Activated naive CD4-positive, alpha-beta T cell treated with anti-CD3 and anti-CD28 coated beads for 36 hours (primary cell): ENCODE measurements at regions not wholly inside any gene's neighbourhood (a gene's known extent, or its start where the extent isn't known, plus 50 kb on each side); places are given as distances from the start of the nearest gene placed in this dataset.
"Not testable (repeated sequence)": the region's sequence is repeated elsewhere in the genome, so short reads cannot be mapped to it uniquely, and the experiment has no call there.

Source experiments
- CTCF ChIA-PET: fragments of 350-600 bp; sonication (Branson Sonifier 250); formaldehyde crosslinking; loops from one replicate; lab custom pipeline; 2021; ENCODE audit warnings: antibody characterized with exemption; lab: Charles Lee
- DNase-seq: peaks from one replicate; pipeline ENCODE4 v3.0.0-alpha.2; 2020
- H3K27ac Mint-ChIP-seq: one replicate; pipeline ENCODE4 v1.8.0; 2021; ENCODE audit warnings: mild to moderate bottlenecking, mixed read lengths
- H3K27me3 Mint-ChIP-seq: one replicate; pipeline ENCODE4 v1.8.0; 2021; ENCODE audit warnings: low read depth, mixed read lengths
- H3K36me3 Mint-ChIP-seq: one replicate; pipeline ENCODE4 v1.8.0; 2021; ENCODE audit warnings: low read depth, mixed read lengths
- H3K4me1 Mint-ChIP-seq: one replicate; pipeline ENCODE4 v1.8.0; 2021; ENCODE audit warnings: low read depth, mixed read lengths
- H3K4me3 Mint-ChIP-seq: one replicate; pipeline ENCODE4 v1.8.0; 2021; ENCODE audit warnings: mild to moderate bottlenecking, moderate library complexity, mixed read lengths
- H3K9me3 Mint-ChIP-seq: one replicate; pipeline ENCODE4 v1.8.0; 2021; ENCODE audit warnings: mixed read lengths
- intact Hi-C: fragments of 100-400 bp; cut with micrococcal nuclease; formaldehyde crosslinking; loops from one replicate; pipeline ENCODE4 v1.15.1; 2023

DNA sequence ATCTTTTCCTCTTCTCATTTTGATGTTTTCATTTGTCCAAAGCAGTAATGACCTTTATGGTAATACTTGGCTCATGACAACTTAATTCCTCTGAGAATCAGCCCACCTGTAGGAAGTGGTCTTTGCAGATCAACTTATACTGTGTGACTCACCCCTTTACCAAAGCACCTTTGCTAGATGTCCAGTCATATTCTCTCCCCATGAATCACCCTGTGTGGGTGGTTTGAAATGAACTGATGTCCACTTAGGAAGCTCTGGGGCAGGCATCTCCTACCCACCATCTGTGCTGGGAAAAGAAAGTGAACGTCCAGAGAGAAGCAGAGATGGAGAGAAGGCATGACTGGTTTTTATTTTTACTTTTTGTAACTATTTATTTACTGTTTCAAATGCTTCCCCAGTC, 410.3 kb downstream of the KIF20B start:
- no peaks in the 10 kb centered on the region for H3K27me3 Mint-ChIP-seq

DNA sequence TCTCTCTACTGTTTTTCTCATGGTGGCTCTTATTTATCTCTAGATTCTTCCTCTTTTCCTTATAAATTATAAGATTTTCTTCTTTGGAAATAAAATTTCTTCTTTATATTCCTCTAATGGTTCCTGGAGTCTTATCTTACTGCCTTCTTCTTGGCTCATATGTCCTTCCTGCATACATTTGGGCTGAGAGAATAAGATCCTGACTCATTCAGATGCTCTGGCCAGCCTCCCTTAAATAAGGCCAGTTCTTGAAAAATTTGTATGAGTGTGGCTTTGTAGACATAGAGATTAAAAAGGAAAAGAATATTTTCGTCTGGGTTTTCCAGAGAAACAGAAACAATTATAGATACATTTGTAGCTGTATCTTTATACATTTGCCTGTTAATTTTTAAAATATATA, 411.3 kb downstream of the KIF20B start:
- Mint-ChIP-seq H3K4me3 (no peak overlapping the region), H3K9me3 (peaks cover 1% of the 10 kb centered on the region), H3K27me3 (no peaks in the 10 kb centered on the region), H3K4me1 (no peaks in the 10 kb centered on the region), H3K36me3 (no peaks in the 10 kb centered on the region), H3K27ac (no peak overlapping the region)
- CTCF ChIA-PET, result no interaction called here
- intact Hi-C loops, result no loop called here
- no peak for DNase-seq

More for the DNA sequence above, 410.3 kb downstream of the KIF20B start:
- Mint-ChIP-seq H3K36me3 (no peaks in the 10 kb centered on the region), H3K27ac (no peak overlapping the region), H3K4me1 (no peaks in the 10 kb centered on the region), H3K9me3 (peaks cover 1% of the 10 kb centered on the region), H3K4me3 (no peak overlapping the region)
- DNase-seq, result no peak
- CTCF ChIA-PET, result no interaction called here
- intact Hi-C loops, result no loop called here

DNA sequence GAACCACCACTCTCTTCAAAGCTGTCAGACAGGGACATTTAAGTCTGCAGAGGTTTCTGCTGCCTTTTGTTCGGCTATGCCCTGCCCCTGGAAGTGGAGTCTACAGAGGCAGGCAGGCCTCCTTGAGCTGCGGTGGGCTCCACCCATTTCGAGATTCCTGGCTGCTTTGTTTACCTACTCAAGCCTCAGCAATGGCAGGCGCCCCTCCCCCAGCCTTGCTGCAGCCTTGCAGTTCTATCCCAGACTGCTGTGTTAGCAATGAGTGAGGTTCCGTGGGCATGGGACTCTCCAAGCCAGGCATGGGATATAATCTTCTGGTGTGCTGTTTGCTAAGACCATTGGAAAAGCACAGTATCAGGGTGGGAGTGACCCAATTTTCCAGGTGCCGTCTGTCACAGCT, 417.2 kb downstream of the KIF20B start:
- H3K4me3 Mint-ChIP-seq, DNase-seq, H3K27ac Mint-ChIP-seq, H3K27me3 Mint-ChIP-seq, H3K4me1 Mint-ChIP-seq, H3K9me3 Mint-ChIP-seq, H3K36me3 Mint-ChIP-seq, CTCF ChIA-PET, intact Hi-C loops: not testable (repeated sequence)

DNA sequence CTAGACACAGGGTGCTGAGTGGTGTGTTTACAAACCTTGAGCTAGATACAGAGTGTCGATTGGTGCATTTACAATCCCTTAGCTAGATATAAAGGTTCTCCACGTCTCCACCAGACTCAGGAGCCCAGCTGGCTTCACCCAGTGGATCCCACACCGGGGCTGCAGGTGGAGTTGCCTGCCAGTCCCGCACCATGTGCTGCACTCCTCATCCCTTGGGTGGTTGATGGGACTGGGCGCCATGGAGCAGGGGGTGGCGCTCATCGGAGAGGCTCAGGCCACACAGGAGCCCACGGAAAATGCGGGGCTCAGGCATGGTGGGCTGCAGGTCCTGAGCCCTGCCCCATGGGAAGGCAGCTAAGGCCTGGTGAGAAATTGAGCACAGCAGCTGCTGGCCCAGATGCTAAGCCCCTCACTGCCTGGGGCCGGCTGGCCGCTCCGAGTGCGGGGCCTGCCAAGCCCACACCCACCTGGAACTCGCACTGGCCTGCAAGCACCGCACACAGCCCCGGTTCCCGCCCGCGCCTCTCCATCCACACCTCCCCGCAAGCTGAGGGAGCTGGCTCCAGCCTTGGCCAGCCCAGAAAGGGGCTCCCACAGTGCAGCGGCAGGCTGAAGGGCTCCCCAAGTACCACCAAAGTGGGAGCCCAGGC, 418.4 kb downstream of the KIF20B start:
- H3K36me3 Mint-ChIP-seq, CTCF ChIA-PET, H3K4me1 Mint-ChIP-seq, DNase-seq, intact Hi-C loops, H3K4me3 Mint-ChIP-seq, H3K27ac Mint-ChIP-seq, H3K27me3 Mint-ChIP-seq, H3K9me3 Mint-ChIP-seq: not testable (repeated sequence)

DNA sequence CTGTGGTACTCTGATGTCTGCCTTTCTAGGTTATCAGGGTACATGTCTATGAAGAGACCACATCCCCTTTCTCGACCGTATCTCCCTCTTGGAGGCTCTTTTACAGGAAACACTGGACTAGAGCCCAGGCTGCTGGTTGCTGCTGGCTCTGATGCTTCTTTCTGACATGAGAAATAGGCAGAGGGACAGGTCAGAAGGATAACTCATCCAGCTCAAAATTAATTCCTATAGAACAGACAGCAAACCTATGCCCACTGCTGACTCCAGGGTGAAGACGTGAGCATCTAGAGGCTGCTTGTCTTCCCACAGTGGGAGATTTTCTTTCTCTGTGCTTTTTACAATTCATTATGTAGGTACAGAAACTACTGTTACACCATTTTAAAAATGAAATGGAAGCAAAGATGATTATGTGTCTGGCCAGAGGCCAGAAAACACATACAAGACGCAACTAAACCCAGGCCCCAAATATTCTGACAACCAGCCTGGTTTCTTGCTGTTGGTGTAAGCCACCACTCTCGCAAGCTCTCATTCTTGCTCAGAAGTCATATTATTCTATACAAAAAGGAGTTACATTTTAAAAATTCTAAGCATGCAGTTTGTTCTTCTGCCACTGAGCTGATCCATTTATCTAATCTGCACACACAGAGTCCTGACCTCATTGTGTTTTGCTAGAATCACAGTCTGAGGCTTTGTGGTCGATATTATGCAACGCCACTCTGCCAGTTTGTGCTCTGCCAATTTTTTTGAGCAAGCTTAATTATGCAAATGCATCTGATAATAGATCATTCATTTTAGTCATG, 424.3 kb downstream of the KIF20B start:
- H3K4me1 Mint-ChIP-seq, result no peaks in the 10 kb centered on the region
- H3K27ac Mint-ChIP-seq, result no peak overlapping the region
- H3K27me3 Mint-ChIP-seq, result no peaks in the 10 kb centered on the region
- CTCF ChIA-PET, result no interaction called here
- no peak for DNase-seq
- H3K9me3 Mint-ChIP-seq, result no peaks in the 10 kb centered on the region
- intact Hi-C loops, result no loop called here
- no peak overlapping the region for H3K4me3 Mint-ChIP-seq
- no peaks in the 10 kb centered on the region for H3K36me3 Mint-ChIP-seq

DNA sequence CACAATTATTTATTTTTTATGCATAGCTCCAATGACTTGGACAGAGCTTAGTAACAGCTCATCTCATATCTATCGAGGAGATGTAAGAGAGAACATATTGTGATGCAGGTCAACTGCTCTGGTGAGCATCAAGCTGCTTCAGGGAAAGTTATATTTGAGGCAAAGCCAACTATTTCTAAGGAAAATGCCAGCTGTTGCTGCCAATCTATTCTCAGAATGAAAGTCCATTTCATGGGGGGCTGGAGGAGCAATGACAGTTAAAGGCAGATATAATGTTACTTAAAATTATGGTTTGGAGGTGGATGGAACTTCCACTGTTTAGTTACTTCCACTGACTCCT, 424.8 kb downstream of the KIF20B start:
- H3K9me3 Mint-ChIP-seq, result no peaks in the 10 kb centered on the region
- DNase-seq, result no peak
- no peaks in the 10 kb centered on the region for H3K36me3 Mint-ChIP-seq

DNA sequence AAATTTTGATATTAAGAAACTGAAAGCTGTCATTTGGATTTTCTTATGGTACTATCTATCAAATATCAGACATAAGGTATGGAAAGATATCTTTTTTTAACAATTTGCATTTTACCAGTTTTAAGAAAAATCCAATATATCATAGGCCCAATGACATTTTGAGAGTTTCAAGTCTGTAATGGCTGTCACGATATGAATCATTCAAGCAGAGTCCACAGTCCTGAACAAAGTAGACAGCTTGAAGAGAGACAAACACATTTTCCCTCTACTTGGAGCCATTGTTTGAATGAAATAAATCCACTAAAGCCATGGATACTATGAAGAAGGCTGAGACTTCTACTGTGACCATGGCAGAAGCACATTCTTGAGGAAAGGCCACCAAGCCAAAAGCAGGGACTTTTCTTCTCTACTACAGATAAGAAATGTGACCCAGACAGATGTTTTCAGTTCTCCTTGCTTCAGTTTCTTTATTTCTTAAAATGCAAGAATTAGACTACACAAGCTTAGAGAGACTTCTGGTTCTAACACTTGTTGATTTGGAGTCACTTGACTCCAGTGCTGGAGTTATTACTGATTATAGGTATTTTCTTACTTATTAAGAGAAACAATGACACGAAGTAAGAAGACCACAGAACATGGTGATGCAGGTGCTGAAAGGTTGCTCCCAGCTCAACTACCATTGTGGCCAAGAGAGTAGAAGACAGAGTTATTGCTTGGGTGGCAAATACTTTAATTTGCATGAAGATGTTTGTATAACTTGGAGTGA, 429.1 kb downstream of the KIF20B start:
- H3K9me3 Mint-ChIP-seq, result peaks cover 7% of the 10 kb centered on the region
- H3K36me3 Mint-ChIP-seq, result no peaks in the 10 kb centered on the region
- H3K27ac Mint-ChIP-seq, result no peak overlapping the region
- CTCF ChIA-PET, result interaction anchor here (0.6 kb wide), 1 partner anchor 1892 kb away, joined by 3 read pairs; no protein-coding TSS in a partner anchor
- intact Hi-C loops, result no loop called here
- H3K4me1 Mint-ChIP-seq, result no peaks in the 10 kb centered on the region
- DNase-seq, result no peak
- H3K27me3 Mint-ChIP-seq, result no peaks in the 10 kb centered on the region
- H3K4me3 Mint-ChIP-seq, result no peak overlapping the region

More for the DNA sequence above, 424.8 kb downstream of the KIF20B start:
- Mint-ChIP-seq H3K27me3 (no peaks in the 10 kb centered on the region), H3K27ac (no peak overlapping the region), H3K4me1 (no peaks in the 10 kb centered on the region), H3K4me3 (no peak overlapping the region)
- CTCF ChIA-PET, result no interaction called here
- intact Hi-C loops, result no loop called here

DNA sequence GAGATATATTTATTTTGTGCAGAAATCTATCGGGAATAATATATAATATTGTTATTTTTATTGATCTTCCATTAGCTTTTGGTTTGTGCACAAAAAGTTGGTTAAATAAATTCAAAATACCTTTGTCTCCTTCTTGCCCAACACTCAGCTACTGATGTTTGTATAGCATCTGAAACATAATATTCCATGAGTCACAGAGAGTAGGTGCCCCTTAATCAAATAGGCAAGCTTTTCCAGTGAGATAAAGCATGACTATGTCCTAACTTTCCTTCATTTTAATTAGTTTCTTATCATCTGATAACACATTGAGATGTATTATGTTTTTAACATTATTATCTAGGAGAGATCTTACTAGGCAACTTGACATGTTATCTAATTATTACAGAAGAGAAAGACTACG, 432.2 kb downstream of the KIF20B start:
- peaks cover 31% of the 10 kb centered on the region for H3K9me3 Mint-ChIP-seq
- H3K27ac Mint-ChIP-seq, result no peak overlapping the region
- H3K27me3 Mint-ChIP-seq, result no peaks in the 10 kb centered on the region
- H3K4me1 Mint-ChIP-seq, result no peaks in the 10 kb centered on the region
- peaks cover 6% of the 10 kb centered on the region for H3K36me3 Mint-ChIP-seq
- intact Hi-C loops, result no loop called here
- CTCF ChIA-PET, result interaction anchor here (0.9 kb wide), 1 partner anchor 178 kb away, joined by 3 read pairs; no protein-coding TSS in a partner anchor
- no peak for DNase-seq
- H3K4me3 Mint-ChIP-seq, result no peak overlapping the region

DNA sequence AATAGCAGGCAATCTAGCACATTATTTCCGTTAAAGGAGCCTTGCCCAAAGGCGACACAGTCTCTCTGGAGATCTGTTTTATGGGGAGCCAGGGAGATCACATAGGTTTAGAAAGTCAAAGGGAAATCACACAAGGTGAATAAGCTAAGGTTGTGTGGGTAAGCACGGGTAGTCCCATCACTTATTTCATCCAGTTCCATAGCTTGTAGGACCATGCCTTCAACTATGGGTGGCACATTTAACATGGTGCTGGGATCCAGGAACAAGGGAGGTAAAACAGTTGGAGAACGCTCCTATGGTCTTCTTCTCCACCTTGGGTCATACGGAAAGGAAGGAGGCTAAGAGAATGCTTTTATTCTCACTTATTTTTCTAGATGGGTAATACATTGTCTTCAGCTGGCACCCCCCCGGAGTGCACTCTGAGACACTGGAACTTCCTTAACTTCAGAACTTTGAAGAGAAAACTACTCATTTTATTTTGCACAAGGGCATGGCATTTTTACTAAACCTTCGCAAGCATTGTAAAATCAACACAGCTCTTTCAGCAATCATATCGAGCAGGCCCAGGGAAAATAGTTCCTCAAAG, 435.4 kb downstream of the KIF20B start:
- CTCF ChIA-PET, result no interaction called here
- peaks cover 39% of the 10 kb centered on the region for H3K9me3 Mint-ChIP-seq
- H3K4me3 Mint-ChIP-seq, result no peak overlapping the region
- H3K27me3 Mint-ChIP-seq, result peaks cover 3% of the 10 kb centered on the region
- no peak overlapping the region for H3K27ac Mint-ChIP-seq
- peak; percentile 49 for DNase-seq
- H3K4me1 Mint-ChIP-seq, result no peaks in the 10 kb centered on the region
- H3K36me3 Mint-ChIP-seq, result peaks cover 6% of the 10 kb centered on the region
- intact Hi-C loops, result loop anchor here (5.0 kb wide), 1 partner anchor 710 kb away; no protein-coding TSS in a partner anchor

DNA sequence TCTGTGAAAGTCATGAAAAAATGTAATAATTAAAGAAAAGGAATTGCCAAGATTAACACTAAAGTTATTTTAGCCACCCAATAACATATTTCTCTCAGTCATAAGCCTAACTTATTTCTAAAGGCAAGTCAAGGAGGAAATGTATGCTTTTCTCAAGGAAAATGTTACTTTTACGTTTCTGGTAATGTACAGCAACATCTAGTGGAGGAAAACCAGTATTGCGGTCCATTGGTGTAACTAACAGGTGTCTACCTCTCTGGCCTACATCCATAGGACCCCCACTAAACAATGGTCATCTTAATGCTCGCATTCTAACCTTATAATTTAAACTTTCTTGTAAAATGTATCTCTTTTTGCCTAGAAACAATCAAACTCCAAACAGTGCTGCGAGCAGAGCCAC, 437.5 kb downstream of the KIF20B start:
- no peak overlapping the region for H3K27ac Mint-ChIP-seq
- H3K4me3 Mint-ChIP-seq, result no peak overlapping the region
- DNase-seq, result no peak
- peaks cover 6% of the 10 kb centered on the region for H3K36me3 Mint-ChIP-seq
- peaks cover 37% of the 10 kb centered on the region for H3K9me3 Mint-ChIP-seq
- intact Hi-C loops, result loop anchor here (1.0 to 5.0 kb wide), 3 partner anchors 184 to 712 kb away; no protein-coding TSS in a partner anchor
- H3K27me3 Mint-ChIP-seq, result peaks cover 3% of the 10 kb centered on the region
- H3K4me1 Mint-ChIP-seq, result no peaks in the 10 kb centered on the region
- CTCF ChIA-PET, result no interaction called here

DNA sequence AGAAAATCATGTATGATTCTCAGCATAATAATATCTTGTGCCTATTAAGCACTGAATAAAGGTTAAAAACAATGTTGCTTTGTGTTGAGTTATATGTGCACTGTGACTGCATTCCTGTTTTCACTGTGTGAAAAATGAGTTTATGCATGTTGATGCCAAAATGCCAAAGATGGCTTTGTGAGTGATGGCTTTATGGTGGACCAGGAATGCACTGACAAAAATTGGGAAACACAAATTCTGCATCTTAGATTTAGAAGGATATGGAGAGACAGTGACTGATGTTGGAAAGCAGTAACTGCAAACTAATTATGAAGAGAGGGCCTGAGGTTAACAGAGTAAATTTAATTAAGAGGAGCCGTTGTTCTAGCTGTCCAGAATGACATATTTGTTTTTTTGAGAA, 440.4 kb downstream of the KIF20B start:
- Mint-ChIP-seq H3K9me3 (peaks cover 20% of the 10 kb centered on the region), H3K36me3 (peaks cover under 1% of the 10 kb centered on the region), H3K27ac (no peak overlapping the region), H3K4me3 (no peak overlapping the region), H3K4me1 (no peaks in the 10 kb centered on the region), H3K27me3 (peaks cover 3% of the 10 kb centered on the region)
- CTCF ChIA-PET, result no interaction called here
- no peak for DNase-seq
- intact Hi-C loops, result no loop called here

DNA sequence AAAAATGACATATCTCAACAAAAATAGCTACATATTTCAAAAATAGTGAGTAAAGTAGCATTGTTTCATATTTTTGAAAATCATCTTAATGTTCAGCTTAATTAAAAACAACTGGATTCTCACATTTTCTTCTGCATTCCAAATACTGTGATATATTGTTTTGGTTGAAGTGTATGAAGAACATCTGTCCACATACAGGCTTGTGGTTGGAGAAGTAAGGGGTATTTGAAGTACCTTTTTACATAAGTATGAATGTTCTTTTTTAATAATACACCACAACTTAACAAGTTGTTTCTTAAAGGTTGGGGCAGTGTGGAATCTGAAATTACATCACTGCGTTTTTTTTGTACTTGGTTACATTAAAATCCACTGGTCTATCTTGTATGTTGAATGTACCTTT, 442.5 kb downstream of the KIF20B start:
- H3K9me3 Mint-ChIP-seq, result peaks cover 8% of the 10 kb centered on the region
- intact Hi-C loops, result no loop called here
- H3K36me3 Mint-ChIP-seq, result no peaks in the 10 kb centered on the region
- CTCF ChIA-PET, result no interaction called here
- no peak for DNase-seq
- H3K4me3 Mint-ChIP-seq, result no peak overlapping the region
- peaks cover 3% of the 10 kb centered on the region for H3K27me3 Mint-ChIP-seq
- H3K27ac Mint-ChIP-seq, result no peak overlapping the region
- no peaks in the 10 kb centered on the region for H3K4me1 Mint-ChIP-seq
